GM18519 (cell line): ENCODE measurements at regions not wholly inside any gene's neighbourhood (a gene's known extent, or its start where the extent isn't known, plus 50 kb on each side); places are given as distances from the start of the nearest gene placed in this dataset.

Experiments
- ATAC-seq: cut with Tn5 transposase; IDR thresholded peaks from one replicate; pipeline ENCODE4 v1.9.1; 2021; ENCODE audit warnings: mild to moderate bottlenecking, moderate library complexity; ENCODE audit not compliant: unreplicated experiment, low FRiP score

DNA sequence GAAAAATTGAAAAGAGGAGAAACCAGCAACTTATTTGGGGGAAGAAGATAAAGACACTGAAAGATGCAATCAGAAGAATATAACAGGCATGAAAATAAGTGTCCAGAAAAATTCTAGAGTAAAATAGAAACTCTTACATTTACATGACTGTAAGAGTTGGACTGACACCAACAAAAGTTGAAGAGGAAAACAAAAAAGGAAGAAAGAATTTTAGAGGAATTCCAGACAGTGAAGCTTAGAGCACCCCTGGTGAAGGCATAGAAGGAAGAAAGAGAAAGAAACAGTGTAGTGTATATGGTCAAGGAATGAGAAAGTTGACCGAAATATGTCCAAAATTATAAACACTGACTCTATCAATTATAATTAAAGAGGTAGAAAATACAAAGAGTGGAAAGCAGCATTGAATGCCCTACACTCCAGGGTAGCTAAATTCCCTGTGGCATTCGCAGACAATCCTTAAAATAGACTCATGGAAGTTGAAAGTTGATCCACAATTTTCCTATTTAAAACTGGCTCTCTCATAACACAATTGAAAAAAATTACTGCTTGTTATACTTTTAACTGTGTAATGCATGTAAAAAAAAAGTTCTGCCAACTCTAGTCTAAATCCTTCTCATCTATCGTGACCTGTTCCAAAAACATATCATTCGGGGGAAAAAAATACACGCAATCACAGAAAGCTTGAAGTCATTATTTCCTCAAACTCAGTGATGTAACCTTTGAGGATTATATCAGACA lies 102.6 kb upstream of the ABI3BP start:
- ATAC-seq, result no peak

GRCh38 chr3:101091489-101091888 lies 98.3 kb upstream of the ABI3BP start:
- no peak for ATAC-seq

DNA sequence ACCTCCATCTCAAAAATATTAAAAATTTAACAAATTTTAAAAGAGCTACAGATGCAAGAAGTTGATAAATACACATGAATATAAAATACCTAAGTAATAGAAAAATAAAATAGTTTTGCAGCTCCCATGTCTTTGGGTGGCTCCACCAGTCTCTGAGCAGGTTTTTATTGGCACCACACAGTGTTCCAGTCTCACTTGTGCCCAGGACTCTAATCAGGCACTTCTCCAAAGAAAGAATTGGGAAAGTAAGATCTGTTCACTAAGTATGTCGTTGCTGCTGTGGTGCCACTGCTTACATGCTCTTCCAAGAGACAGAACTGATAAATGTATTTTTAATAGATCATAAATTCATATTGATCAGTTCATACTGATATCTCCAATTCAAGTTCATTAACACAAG lies 92.5 kb upstream of the ABI3BP start:
- ATAC-seq, result no peak

GRCh38 chr3:101084404-101084803 lies 91.2 kb upstream of the ABI3BP start:
- ATAC-seq, result no peak

- ATAC-seq, result no peak
These were observed 88.8 kb upstream of the ABI3BP start for GRCh38 chr3:101081999-101082398.

DNA sequence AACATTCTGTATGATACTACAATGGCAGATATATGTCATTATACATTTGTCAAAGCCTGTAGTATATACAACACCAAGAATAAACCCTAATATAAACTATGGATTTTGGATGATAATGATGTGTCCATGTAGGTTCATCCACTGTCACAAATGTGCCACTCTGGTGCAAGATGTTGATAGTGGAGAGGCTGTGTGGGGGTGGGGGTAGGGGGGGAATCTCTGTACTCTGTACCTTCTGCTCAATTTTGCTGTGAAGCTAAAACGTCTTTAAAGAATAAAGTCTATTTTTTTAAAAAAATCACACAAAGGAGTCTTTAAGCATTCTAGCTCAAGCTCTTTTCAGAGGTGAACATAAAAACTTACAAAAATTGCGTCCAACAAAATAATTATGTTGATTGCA lies 88.2 kb upstream of the ABI3BP start:
- no peak for ATAC-seq

- ATAC-seq, result no peak
These were observed 84.3 kb upstream of the ABI3BP start for GRCh38 chr3:101077361-101078011.

GRCh38 chr3:101074518-101074917 lies 81.3 kb upstream of the ABI3BP start:
- no peak for ATAC-seq

DNA sequence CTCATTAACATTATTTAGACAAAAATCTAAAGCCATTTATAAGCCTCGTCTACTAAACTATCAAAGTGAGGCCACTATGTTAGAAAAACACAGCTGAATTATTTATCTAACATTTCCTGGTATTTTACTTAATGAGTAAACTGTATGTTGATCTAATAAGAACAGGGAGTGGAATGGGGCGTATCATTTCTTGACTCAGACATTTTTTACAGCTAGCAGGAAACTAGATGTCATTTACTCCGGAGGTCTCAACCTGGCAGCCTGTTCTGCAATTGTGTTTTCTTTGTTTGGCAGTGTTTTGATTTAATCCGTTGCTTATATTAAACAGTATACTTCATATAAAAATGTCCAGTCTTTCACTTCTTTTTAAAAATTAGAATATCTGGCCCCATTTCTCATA lies 79.1 kb upstream of the ABI3BP start:
- no peak for ATAC-seq

GRCh38 chr3:101070799-101071121 lies 77.5 kb upstream of the ABI3BP start:
- ATAC-seq, result no peak

DNA sequence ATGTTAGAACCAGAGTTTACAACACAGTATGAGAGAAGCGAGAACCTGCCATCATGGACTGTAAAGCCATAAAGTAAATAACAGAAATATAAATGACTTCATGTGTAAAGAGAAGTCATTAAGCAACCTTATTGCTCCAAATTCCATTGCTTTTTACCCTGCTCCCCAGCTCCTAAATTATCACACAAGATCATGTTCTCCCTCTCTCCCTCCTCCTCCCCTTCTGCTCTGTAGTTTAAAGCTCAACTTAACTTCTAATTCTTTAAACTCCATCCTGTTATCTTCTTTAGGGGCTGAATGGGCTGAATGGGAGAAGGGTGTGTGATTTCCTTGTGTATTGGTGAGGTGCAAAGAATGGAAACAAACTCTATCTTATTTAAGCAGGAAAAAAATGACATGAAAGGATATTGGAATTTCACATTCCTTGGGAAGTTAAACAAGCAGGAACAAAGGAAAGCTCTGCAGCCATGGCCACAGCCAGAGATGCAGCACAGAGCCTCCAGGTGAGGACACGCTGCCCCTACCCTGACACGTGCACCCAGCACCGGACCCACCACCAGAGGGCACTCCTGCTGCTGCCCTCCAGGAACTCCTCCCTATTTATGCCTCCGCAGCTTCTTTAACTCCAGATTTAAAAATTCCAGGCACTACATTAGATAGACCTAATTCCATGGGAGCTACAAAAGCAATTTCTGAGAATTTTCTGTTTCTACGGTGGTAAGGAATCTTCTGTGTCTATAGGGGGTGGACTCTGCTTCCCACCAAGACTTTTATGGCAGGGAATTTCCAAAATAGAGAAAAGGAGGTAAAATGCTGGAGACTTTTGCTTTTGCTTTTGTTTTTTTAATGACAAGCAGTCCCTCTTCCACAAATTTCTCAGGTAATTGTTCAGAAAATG lies 76.9 kb upstream of the ABI3BP start:
- peak; percentile 82 for ATAC-seq

GRCh38 chr3:101068876-101069606 lies 75.8 kb upstream of the ABI3BP start:
- no peak for ATAC-seq

- ATAC-seq, result no peak
These were observed 73.5 kb upstream of the ABI3BP start for GRCh38 chr3:101066711-101067129.

DNA sequence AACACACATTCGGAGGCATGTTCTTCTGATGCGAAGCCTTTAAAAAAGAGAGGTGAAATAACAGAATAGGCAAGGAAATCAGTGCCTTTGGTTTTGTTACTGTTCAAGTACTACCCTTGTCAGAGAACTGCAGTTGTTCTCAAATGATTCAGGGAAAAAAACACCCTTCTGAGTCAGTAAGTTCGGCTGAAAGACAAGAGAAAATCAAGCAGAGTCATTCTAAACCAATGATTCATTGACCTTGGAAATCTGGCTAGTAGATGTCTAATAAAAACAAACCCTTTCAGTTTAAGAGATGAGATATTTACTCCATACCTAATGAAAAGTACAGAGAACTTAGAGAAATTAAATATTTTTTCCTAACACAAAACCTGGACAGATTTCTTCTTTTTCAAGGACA lies 72.7 kb upstream of the ABI3BP start:
- no peak for ATAC-seq

DNA sequence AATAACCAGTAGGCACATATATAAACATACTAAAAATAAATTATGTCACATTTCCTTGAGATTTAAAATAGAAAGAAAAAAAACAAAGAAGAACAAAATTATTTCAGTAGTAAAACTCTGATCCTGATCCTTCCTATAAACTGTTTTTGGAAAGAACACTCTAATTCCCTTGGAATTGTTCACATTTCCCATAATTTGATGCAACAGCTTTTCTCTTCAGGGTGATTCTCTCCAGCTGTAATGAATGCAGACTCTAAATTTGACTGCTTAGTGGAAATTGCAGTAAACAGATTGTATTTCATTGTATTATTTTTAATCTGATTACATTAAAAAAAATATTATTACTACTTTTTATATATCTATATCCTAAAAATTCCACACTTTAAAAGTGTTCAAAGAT lies 70.2 kb upstream of the ABI3BP start:
- no peak for ATAC-seq

GRCh38 chr3:101061312-101061711 lies 68.1 kb upstream of the ABI3BP start:
- no peak for ATAC-seq

GRCh38 chr3:101050866-101051265 lies 57.6 kb upstream of the ABI3BP start:
- no peak for ATAC-seq

- no peak for ATAC-seq
These were observed 56.8 kb upstream of the ABI3BP start for GRCh38 chr3:101050046-101050445.

DNA sequence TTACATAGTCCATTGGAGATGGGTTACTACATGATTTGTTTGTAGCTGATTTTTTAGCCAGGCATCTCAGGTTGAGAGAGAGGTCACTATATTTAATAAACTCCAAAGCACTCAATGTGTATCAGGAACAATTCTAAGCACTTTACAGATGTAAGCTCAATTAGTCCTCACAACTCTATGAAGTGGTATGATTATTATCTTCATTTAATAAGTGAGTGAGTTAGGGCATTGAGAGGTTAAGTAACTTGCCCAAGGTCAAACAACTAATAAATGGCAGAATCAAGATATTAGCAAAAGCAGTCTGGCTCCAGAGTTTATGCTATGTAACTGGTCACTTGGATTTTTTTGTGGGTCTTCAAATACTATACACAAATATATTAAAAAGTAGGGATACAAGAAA lies 56.3 kb upstream of the ABI3BP start:
- no peak for ATAC-seq

GRCh38 chr3:101043687-101044078 lies 50.5 kb upstream of the ABI3BP start:
- ATAC-seq, result no peak
